Erythroblast (primary cell): ENCODE measurements at regions not wholly inside any gene's neighbourhood (a gene's known extent, or its start where the extent isn't known, plus 50 kb on each side); places are given as distances from the start of the nearest gene placed in this dataset.

ENCODE experiments used
- GATA1 ChIP-seq: IDR thresholded peaks from 2 replicates; pipeline ENCODE4 v1.6.1; 2011; ENCODE audit warnings: low read depth, mild to moderate bottlenecking, control low read depth, low read length, moderate library complexity
- POLR2A ChIP-seq: IDR thresholded peaks from 2 replicates; pipeline ENCODE4 v1.6.1; 2011; ENCODE audit warnings: mild to moderate bottlenecking, low read length

DNA sequence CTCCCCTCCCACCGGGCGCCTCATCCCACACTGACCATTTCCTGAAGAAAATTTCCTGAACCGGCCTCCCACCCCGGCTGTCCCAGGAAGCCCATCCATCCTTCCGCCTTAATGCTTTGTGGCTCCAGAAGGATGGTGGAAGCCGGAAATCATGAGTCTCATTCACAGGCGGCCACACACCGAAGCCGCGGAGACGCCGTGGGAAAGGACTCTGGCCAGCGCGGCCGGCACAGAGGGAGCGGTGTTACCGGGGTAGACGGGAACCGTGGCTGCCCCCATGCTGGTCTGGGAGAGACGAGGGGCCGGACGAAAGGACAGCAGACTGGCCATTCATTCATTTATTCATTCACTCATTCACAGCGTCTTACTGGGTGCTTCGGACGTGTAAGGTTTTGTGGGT, 326.8 kb downstream of the SEC14L1 start:
- TF ChIP-seq POLR2A (no peak), GATA1 (no peak)
